Calu3 (cell line): ENCODE measurements at regions not wholly inside any gene's neighbourhood (a gene's known extent, or its start where the extent isn't known, plus 50 kb on each side); places are given as distances from the start of the nearest gene placed in this dataset.

Experiments used
- BruUV-seq: library from RNA; stranded (reverse); fragments of 400-500 nt; replicated peaks from 2 replicates; lab custom pipeline; 2021; lab: Mats Ljungman, UMichigan
- CTCF ChIA-PET: fragments of 300-600 bp; sonication (Branson Sonifier 250); formaldehyde crosslinking; loops from one replicate; lab custom pipeline; 2022; ENCODE audit warnings: antibody characterized with exemption; lab: Charles Lee
- DNase-seq: peaks from one replicate; pipeline ENCODE4 v3.0.0; 2022
- H3K27ac Mint-ChIP-seq: one replicate; pipeline ENCODE4 v1.8.0; 2022; ENCODE audit warnings: mixed read lengths; ENCODE audit not compliant: unreplicated experiment
- H3K27me3 Mint-ChIP-seq: one replicate; pipeline ENCODE4 v1.8.0; 2022; ENCODE audit warnings: mixed read lengths; ENCODE audit not compliant: unreplicated experiment
- H3K36me3 Mint-ChIP-seq: one replicate; pipeline ENCODE4 v1.8.0; 2022; ENCODE audit warnings: mild to moderate bottlenecking, moderate library complexity, mixed read lengths; ENCODE audit not compliant: insufficient read depth, unreplicated experiment
- H3K4me1 Mint-ChIP-seq: one replicate; pipeline ENCODE4 v1.8.0; 2022; ENCODE audit warnings: mild to moderate bottlenecking, low read depth, mixed read lengths; ENCODE audit not compliant: unreplicated experiment
- H3K4me3 Mint-ChIP-seq: one replicate; pipeline ENCODE4 v1.8.0; 2022; ENCODE audit warnings: mild to moderate bottlenecking, low read depth, moderate library complexity, mixed read lengths; ENCODE audit not compliant: unreplicated experiment
- H3K9me3 Mint-ChIP-seq: one replicate; pipeline ENCODE4 v1.8.0; 2022; ENCODE audit warnings: low read depth, mixed read lengths; ENCODE audit not compliant: unreplicated experiment
- CTCF ChIP-seq: fragments of 200-600 bp; IDR thresholded peaks from one replicate; pipeline ENCODE4 v1.8.0; 2022; ENCODE audit warnings: antibody characterized with exemption; ENCODE audit not compliant: unreplicated experiment
- intact Hi-C: fragments of 100-400 bp; cut with micrococcal nuclease; formaldehyde crosslinking; loops from one replicate; pipeline ENCODE4 v1.10.0; 2022; ENCODE audit not compliant: unreplicated experiment

- no peaks in the 10 kb centered on the region for H3K36me3 Mint-ChIP-seq
- TF ChIP-seq CTCF, result no peak
- BruUV-seq, result no TSS peak
- CTCF ChIA-PET, result no interaction called here
- H3K4me3 Mint-ChIP-seq, result no peak overlapping the region
- no peaks in the 10 kb centered on the region for H3K4me1 Mint-ChIP-seq
- H3K27ac Mint-ChIP-seq, result no peak overlapping the region
- no peaks in the 10 kb centered on the region for H3K27me3 Mint-ChIP-seq
- peaks cover 2% of the 10 kb centered on the region for H3K9me3 Mint-ChIP-seq
- intact Hi-C loops, result no loop called here
- DNase-seq, result no peak
These were observed 1080.9 kb upstream of the CADM2 start for GRCh38 chr3:83877910-83878309.

- H3K27me3 Mint-ChIP-seq, result no peaks in the 10 kb centered on the region
These were observed 1076.1 kb upstream of the CADM2 start for GRCh38 chr3:83882701-83883100.

GRCh38 chr3:83890039-83890762 is 1068.6 kb upstream of the CADM2 start:
- H3K27me3 Mint-ChIP-seq, result no peaks in the 10 kb centered on the region
- intact Hi-C loops, result no loop called here
- CTCF ChIA-PET, result no interaction called here
- no peaks in the 10 kb centered on the region for H3K4me1 Mint-ChIP-seq
- H3K4me3 Mint-ChIP-seq, result no peak overlapping the region
- BruUV-seq, result no TSS peak
- no peak for DNase-seq
- no peak overlapping the region for H3K27ac Mint-ChIP-seq
- H3K9me3 Mint-ChIP-seq, result no peaks in the 10 kb centered on the region
- TF ChIP-seq CTCF, result no peak
- H3K36me3 Mint-ChIP-seq, result no peaks in the 10 kb centered on the region

More at GRCh38 chr3:83882701-83883100, 1076.1 kb upstream of the CADM2 start:
- CTCF ChIA-PET, result no interaction called here
- no peaks in the 10 kb centered on the region for H3K9me3 Mint-ChIP-seq
- no peak overlapping the region for H3K4me3 Mint-ChIP-seq
- intact Hi-C loops, result no loop called here
- H3K27ac Mint-ChIP-seq, result no peak overlapping the region
- no peaks in the 10 kb centered on the region for H3K36me3 Mint-ChIP-seq
- DNase-seq, result no peak
- no peaks in the 10 kb centered on the region for H3K4me1 Mint-ChIP-seq
- no TSS peak for BruUV-seq
- TF ChIP-seq CTCF, result no peak

GRCh38 chr3:83890763-83891135 is 1068.0 kb upstream of the CADM2 start:
- no peak overlapping the region for H3K27ac Mint-ChIP-seq
- TF ChIP-seq CTCF, result no peak
- H3K4me3 Mint-ChIP-seq, result no peak overlapping the region
- H3K9me3 Mint-ChIP-seq, result no peaks in the 10 kb centered on the region
- CTCF ChIA-PET, result no interaction called here
- no peaks in the 10 kb centered on the region for H3K36me3 Mint-ChIP-seq
- intact Hi-C loops, result no loop called here
- no TSS peak for BruUV-seq
- DNase-seq, result no peak
- no peaks in the 10 kb centered on the region for H3K27me3 Mint-ChIP-seq
- H3K4me1 Mint-ChIP-seq, result no peaks in the 10 kb centered on the region
